PC-9 (cell line): ENCODE measurements at regions not wholly inside any gene's neighbourhood (a gene's known extent, or its start where the extent isn't known, plus 50 kb on each side); places are given as distances from the start of the nearest gene placed in this dataset.

Source experiments
- BruUV-seq: library from RNA; stranded (reverse); fragments of 400-500 nt; replicated peaks from 2 replicates; lab custom pipeline; 2021; lab: Mats Ljungman, UMichigan
- CTCF ChIA-PET: fragments of 300-600 bp; sonication (Branson Sonifier 250); formaldehyde crosslinking; loops from one replicate; lab custom pipeline; 2022; ENCODE audit warnings: antibody characterized with exemption; lab: Charles Lee
- POLR2A ChIA-PET: fragments of 300-600 bp; sonication (Branson Sonifier 250); formaldehyde crosslinking; loops from one replicate; lab custom pipeline; 2022; ENCODE audit warnings: antibody characterized with exemption; ENCODE audit not compliant: unreplicated experiment; lab: Charles Lee
- DNase-seq, 2 experiments: peaks; one replicate each; pipeline versions ENCODE4 v3.0.0 to v3.0.0-alpha.2; 2015 to 2022; ENCODE audit warnings: mixed read lengths in 1 of 2
- H2AFZ ChIP-seq: fragments of 200-600 bp; sonication (generic); 2 replicates; pipeline ENCODE4 v1.8.1; 2017; ENCODE audit warnings: antibody characterized with exemption
- H3F3A ChIP-seq: fragments of 200-600 bp; sonication (generic); 2 replicates; pipeline ENCODE4 v1.8.1; 2017; ENCODE audit warnings: antibody characterized with exemption, mild to moderate bottlenecking, low read depth; ENCODE audit not compliant: insufficient read depth
- H3K27ac ChIP-seq: fragments of 200-600 bp; sonication (generic); 2 replicates; pipeline ENCODE4 v1.6.1; 2016; ENCODE audit warnings: mixed run types
- H3K27me3 ChIP-seq: fragments of 200-600 bp; sonication (generic); 2 replicates; pipeline ENCODE4 v1.6.1; 2016; ENCODE audit warnings: low read depth, mixed run types; ENCODE audit not compliant: insufficient read depth
- H3K36me3 ChIP-seq: fragments of 200-600 bp; sonication (generic); 2 replicates; pipeline ENCODE4 v1.6.1; 2016; ENCODE audit warnings: low read depth, mixed run types
- H3K4me1 ChIP-seq: fragments of 200-600 bp; sonication (generic); replicated peaks from 2 replicates; pipeline ENCODE4 v1.6.1; 2016; ENCODE audit warnings: mixed run types; ENCODE audit not compliant: insufficient read depth
- H3K4me2 ChIP-seq: fragments of 200-600 bp; sonication (generic); 2 replicates; pipeline ENCODE4 v1.6.1; 2017; ENCODE audit warnings: mixed run types
- H3K4me3 ChIP-seq: fragments of 200-600 bp; sonication (generic); 2 replicates; pipeline ENCODE4 v1.6.1; 2016; ENCODE audit warnings: mixed run types
- H3K79me2 ChIP-seq: fragments of 200-600 bp; sonication (generic); 2 replicates; pipeline ENCODE4 v1.6.1; 2017; ENCODE audit warnings: low read depth, mixed run types
- H3K9me2 ChIP-seq: fragments of 200-600 bp; sonication (generic); 2 replicates; pipeline ENCODE4 v1.8.1; 2017; ENCODE audit warnings: mild to moderate bottlenecking; ENCODE audit not compliant: insufficient read depth
- H3K9me3 ChIP-seq: fragments of 200-600 bp; sonication (generic); 2 replicates; pipeline ENCODE4 v1.8.1; 2016; ENCODE audit warnings: low read depth; ENCODE audit not compliant: insufficient read depth
- H4K20me1 ChIP-seq: fragments of 200-600 bp; sonication (generic); 2 replicates; pipeline ENCODE4 v1.8.1; 2017; ENCODE audit not compliant: insufficient read depth
- EZH2 ChIP-seq: fragments of 200-600 bp; sonication (generic); IDR thresholded peaks from 2 replicates; pipeline ENCODE4 v1.8.0; 2017; ENCODE audit warnings: antibody characterized with exemption, low read depth
- intact Hi-C: fragments of 100-400 bp; cut with micrococcal nuclease; formaldehyde crosslinking; loops from one replicate; pipeline ENCODE4 v1.10.0; 2022; ENCODE audit not compliant: unreplicated experiment
- TF ChIP-seq, protein P1 (sequence below): fragments of 200-600 bp; sonication (generic); conservative IDR thresholded peaks from 2 replicates; pipeline ENCODE4 v1.6.1; 2017; ENCODE audit warnings: mixed run types, antibody characterized with exemption, mild to moderate bottlenecking, moderate library complexity

DNA sequence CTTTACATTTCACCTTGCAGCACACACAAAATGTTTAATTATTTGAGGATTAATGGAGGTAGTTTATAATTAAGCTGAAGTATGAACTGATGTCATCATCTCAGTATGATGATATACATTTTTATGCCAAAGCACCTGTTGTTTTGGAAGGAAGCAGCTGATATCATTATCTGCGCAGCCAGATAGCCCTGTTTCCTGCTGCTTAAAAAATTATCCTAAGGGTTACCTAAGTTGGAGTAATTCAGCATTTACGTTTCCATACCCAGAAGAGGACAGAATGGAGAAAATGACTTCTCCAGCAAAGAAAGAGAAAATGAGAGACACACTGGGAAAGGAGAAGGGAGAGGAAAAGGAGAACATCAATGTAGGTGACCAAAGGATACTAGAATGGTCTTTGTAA, 370.3 kb upstream of the PLSCR5 start:
- ChIA-PET CTCF (no interaction called here), POLR2A (no interaction called here)
- H3K36me3 ChIP-seq: no peaks in the 10 kb centered on the region
- no peaks in the 10 kb centered on the region for H3K9me3 ChIP-seq
- H3K4me2 ChIP-seq: no peak overlapping the region
- H3K27ac ChIP-seq: no peak overlapping the region
- H4K20me1 ChIP-seq: no peaks in the 10 kb centered on the region
- no peaks in the 10 kb centered on the region for H3F3A ChIP-seq
- TF ChIP-seq, protein P1, sequence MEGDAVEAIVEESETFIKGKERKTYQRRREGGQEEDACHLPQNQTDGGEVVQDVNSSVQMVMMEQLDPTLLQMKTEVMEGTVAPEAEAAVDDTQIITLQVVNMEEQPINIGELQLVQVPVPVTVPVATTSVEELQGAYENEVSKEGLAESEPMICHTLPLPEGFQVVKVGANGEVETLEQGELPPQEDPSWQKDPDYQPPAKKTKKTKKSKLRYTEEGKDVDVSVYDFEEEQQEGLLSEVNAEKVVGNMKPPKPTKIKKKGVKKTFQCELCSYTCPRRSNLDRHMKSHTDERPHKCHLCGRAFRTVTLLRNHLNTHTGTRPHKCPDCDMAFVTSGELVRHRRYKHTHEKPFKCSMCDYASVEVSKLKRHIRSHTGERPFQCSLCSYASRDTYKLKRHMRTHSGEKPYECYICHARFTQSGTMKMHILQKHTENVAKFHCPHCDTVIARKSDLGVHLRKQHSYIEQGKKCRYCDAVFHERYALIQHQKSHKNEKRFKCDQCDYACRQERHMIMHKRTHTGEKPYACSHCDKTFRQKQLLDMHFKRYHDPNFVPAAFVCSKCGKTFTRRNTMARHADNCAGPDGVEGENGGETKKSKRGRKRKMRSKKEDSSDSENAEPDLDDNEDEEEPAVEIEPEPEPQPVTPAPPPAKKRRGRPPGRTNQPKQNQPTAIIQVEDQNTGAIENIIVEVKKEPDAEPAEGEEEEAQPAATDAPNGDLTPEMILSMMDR: no peak
- no peak for TF ChIP-seq EZH2
- no peaks in the 10 kb centered on the region for H3K9me2 ChIP-seq
- DNase-seq: no peak
- no peak overlapping the region for H2AFZ ChIP-seq
- no peaks in the 10 kb centered on the region for H3K27me3 ChIP-seq
- H3K79me2 ChIP-seq: no peaks in the 10 kb centered on the region
- H3K4me1 ChIP-seq: no peaks in the 10 kb centered on the region
- BruUV-seq: no TSS peak
- H3K4me3 ChIP-seq: no peak overlapping the region
- intact Hi-C loops: no loop called here

DNA sequence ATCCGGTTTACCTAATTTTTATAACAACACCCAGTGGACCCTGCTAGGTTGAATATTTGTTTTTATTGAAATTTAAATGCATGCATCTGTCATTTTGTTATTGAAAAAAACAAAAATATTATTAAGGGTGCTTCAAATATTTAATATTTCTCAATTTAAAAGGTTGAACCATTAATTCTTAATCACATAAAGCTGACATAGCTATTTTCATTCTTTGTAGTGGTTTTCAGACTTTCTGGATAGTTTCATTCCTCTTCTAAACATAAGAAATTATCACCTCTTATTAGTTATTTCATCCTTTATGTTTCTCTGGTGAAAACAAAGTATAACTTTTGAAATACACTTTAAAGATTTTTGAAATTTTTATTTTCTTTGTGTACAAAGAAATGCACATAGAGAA, 369.9 kb upstream of the PLSCR5 start:
- intact Hi-C loops: no loop called here
- no peaks in the 10 kb centered on the region for H4K20me1 ChIP-seq
- BruUV-seq: no TSS peak
- H3K36me3 ChIP-seq: no peaks in the 10 kb centered on the region
- H3F3A ChIP-seq: no peaks in the 10 kb centered on the region
- no peaks in the 10 kb centered on the region for H3K9me3 ChIP-seq
- no peak overlapping the region for H2AFZ ChIP-seq
- no peaks in the 10 kb centered on the region for H3K27me3 ChIP-seq
- no peaks in the 10 kb centered on the region for H3K79me2 ChIP-seq
- H3K9me2 ChIP-seq: no peaks in the 10 kb centered on the region
- H3K27ac ChIP-seq: no peak overlapping the region
- TF ChIP-seq EZH2: no peak
- TF ChIP-seq, protein P1: no peak
- ChIA-PET CTCF (no interaction called here), POLR2A (no interaction called here)
- H3K4me3 ChIP-seq: no peak overlapping the region
- H3K4me1 ChIP-seq: no peaks in the 10 kb centered on the region
- DNase-seq: no peak
- H3K4me2 ChIP-seq: no peak overlapping the region

DNA sequence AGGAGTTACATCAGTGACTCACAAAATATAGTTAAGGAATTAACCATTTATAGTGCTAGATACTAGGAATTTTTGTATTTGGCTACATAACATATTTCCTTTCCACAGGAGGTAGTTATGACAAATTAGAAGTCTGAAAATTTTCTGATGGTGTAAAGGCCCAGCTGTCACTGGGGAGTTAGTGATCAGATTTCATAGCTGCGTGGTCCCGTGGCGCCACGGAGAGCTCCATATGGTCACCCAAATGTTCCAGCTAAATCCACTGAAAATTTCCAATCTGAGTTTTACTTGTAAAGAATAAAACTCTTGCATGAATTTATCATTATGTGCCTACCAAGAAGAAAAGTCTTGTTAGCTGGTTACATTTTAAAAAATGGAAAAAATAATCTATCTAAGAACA, 368.9 kb upstream of the PLSCR5 start:
- Histone ChIP-seq H3K4me3 (no peak overlapping the region), H4K20me1 (no peaks in the 10 kb centered on the region), H3K4me1 (no peaks in the 10 kb centered on the region), H3K9me2 (no peaks in the 10 kb centered on the region), H3K36me3 (no peaks in the 10 kb centered on the region), H3K27ac (no peak overlapping the region), H3K4me2 (no peak overlapping the region), H3K9me3 (no peaks in the 10 kb centered on the region), H2AFZ (no peak overlapping the region), H3K27me3 (no peaks in the 10 kb centered on the region), H3F3A (no peaks in the 10 kb centered on the region), H3K79me2 (no peaks in the 10 kb centered on the region)
- intact Hi-C loops: no loop called here
- CTCF ChIA-PET: no interaction called here
- no peak for DNase-seq
- POLR2A ChIA-PET: no interaction called here
- TF ChIP-seq EZH2: no peak
- TF ChIP-seq, protein P1: no peak
- no TSS peak for BruUV-seq
